GM19328 (cell line): ENCODE measurements at regions not wholly inside any gene's neighbourhood (a gene's known extent, or its start where the extent isn't known, plus 50 kb on each side); places are given as distances from the start of the nearest gene placed in this dataset.
"Not testable (repeated sequence)": the region's sequence is repeated elsewhere in the genome, so short reads cannot be mapped to it uniquely, and the experiment has no call there.

ENCODE experiments used
- ATAC-seq: cut with Tn5 transposase; IDR thresholded peaks from one replicate; pipeline ENCODE4 v1.9.1; 2021; ENCODE audit warnings: mild to moderate bottlenecking, moderate library complexity; ENCODE audit not compliant: unreplicated experiment

DNA sequence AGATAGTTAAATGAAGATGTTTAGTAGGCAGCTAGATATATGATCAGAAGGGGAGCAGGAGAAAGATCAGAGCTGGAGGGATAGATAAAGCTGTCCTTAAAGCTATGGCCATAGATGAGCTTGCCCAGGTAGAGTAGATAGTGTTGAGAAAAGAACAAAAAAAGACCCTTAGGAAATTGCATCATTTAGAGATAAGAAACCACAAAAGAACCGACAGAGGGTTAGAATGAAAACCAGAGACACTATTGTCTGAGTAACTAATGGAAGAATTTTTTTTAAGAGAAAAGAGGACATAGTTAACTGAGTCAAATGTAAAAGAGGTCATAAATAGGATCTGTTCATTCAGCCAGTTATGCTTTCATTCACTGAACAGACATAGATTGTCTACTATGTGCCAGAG lies 101.8 kb downstream of the TNFAIP3 start:
- no peak for ATAC-seq

DNA sequence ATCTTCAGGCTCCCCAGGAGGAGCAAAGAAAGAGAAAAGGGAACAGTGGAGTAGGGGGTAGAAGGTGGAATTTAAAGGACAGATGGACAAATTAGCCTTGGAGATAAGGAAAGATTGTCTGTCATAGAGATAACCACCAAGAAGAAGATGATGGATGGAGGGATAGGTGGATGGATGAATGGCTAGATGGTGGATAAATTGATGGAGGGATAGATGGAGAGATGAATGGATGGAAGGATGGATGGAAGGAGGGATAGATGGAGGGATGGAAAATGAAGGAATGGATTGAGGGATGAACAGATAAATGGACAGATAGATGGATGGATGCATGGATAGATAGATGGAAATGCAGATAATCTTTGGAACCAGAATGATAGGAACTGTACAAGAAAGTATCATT lies 102.8 kb downstream of the TNFAIP3 start:
- no peak for ATAC-seq

DNA sequence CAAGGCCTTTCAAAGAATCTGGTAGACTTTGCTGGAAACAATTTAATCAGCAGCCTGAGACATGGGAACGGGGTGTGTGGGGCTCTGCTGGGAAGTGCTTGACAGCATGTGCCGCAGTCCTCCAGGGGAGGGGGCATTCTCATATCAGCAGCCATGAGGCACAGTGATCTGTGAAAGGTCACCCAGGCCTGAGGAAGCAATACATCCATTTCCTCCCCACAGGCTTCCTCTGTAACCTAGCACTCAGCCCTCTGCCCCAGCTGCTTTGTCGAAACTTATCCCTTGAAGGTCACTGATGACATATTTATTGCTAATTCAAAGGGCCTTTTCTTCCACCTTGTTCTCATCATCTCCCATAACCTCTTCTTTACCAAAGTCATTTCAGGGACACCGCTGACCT lies 103.3 kb downstream of the TNFAIP3 start:
- no peak for ATAC-seq

DNA sequence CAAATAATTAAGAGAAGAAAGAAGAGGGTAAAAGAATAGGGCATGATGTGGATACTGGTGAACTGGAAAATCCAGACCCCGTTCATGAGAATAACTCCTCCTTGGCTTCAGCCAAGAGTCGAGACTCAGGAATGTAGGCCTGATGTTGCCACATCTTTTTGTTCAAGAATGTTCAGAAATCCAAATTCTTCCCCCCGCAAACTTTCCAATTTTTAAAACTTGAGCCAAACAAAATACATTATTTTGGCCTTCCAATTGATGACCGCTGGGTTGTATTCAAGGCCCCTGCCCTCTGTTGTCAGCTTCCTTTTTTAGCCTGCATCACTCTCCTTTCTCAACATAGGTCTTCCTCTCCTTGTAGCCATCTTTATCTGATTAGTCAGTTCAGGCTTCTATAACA lies 106.1 kb downstream of the TNFAIP3 start:
- no peak for ATAC-seq

DNA sequence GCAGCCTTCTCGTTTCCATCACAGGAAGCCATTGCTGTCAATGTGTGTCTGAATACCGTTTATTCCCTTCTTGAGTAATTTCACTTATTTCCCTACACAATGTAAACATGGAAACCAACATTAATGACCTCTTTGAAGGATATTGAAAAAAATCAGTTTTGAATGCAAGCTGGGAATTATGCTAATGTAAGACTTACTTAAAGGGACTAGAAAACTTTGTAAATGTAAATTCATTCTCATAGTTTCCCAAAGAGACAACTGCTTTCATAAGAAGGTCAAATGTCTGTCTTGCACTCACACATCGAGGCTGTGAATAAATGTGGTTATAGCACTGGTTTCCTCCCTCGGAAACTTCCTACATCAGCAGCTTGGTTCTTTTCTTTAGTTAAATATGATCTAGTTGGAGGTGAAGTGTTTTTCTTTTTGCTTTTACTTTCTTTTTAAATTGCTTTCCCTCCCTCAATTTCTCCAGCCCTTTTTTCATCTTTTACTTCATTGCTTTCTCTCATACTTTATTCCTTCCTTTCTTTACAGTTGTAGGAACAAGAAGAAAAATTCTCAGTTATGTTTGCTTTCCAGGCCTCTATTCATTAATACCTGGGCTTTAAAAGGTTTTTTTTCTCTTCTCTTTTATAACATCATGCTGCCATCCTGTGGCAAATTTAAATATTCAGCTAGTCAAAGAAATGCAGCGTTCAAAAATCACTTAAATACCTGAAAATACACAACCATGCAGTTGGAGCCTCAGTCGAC lies 108.3 kb downstream of the TNFAIP3 start:
- no peak for ATAC-seq

DNA sequence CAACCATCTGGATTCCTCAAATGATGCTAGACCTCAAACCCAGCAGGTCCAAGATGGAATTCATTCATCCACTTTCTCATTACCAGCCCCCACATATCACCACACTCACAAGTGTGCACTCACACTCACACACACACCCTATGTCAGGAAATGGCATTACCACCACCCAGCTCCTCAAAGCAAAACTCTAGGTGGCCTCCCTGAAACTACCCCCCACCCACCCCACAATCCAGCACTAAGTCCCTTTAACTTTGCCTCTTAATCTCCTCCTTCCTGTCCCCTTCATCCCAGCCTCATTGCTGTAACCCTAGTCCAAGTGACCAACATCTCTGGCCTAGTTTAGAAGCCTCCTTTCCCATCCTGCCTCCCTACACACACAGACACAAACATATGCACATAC lies 109.4 kb downstream of the TNFAIP3 start:
- no peak for ATAC-seq

DNA sequence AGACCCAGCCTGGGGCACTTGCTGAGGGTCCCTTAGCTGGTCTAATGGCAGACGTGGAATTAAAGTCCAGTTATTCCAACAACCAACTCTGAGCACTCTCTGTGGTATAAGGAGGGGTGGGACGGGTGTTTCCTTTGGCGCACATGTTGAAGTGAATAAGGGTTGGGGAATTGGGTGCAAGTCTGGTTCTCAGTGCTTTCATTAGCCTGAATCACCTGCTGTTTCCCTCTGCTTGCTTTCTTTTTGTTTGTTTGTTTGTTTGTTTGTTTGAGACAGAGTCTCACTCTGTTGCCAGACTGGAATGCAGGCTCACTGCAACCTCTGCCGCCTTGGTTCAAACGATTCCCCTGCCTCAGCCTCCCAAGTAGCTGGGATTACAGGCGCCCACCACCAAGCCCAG lies 110.1 kb downstream of the TNFAIP3 start:
- no peak for ATAC-seq

DNA sequence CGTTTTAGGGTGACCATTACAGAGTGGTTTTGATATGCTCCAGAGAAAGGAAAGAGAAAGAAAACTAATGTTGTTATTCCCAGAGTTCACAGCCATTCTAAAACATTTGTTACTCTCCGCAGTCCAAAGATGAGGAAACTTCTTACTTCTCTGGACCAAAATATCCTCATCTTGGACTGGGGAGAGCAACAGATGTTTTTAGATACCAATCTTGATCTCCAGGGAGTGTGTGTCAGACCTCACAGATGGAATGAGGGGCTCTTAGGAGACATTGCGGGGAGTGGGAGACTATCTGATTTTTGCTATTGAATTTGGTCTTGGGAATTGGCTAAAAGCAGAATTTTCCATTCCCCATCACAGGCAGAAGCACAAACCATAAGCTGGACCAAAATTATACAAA lies 110.8 kb downstream of the TNFAIP3 start:
- no peak for ATAC-seq

DNA sequence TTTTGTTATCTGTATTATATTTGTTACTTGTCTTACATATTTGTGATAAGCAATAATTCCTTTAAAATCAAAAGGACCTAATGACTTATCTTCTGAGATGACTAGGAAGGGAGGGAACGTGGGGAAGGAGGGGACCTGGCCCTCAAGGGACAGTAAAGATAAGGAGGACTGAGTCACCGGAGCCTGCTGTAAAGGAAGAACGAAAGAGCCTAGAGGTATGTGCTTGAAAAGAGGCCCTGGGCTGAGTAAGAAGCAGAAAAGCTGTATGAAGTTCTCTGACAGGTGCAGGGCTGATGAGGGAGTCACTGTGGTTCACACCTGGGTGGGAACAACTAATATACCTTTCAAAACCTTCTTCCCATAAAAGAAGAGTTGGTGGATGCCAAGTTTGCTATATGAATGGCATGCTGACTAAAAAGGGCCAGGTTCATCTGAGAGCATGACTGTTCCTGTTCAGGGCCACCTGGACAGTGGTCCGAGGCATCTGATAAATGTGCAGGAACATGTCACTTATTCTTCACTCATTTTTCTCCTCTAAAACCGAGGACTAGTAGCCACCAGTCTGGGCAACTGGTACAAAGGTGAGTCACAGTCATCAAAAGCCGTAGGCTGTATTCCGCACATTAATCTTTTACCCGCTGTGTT lies 111.3 kb downstream of the TNFAIP3 start:
- no peak for ATAC-seq

DNA sequence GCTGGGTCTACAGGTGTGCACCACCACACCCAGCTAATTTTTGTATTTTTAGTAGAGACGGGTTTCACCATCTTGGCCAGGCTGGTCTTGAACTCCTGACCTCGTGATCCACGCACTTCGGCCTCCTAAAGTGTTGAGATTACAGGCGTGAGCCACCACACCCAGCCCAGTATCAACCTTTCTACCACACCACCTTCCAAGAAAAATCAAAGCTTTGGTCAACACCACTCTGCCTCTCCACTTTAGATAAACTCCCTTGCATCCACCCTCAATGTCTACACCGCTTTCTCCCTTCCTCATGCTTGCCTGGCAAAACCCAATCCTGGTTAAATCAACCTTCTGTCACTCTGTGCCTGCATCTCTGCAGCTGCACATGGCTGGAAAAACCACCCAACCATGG lies 112.2 kb downstream of the TNFAIP3 start:
- ATAC-seq: not testable (repeated sequence)

DNA sequence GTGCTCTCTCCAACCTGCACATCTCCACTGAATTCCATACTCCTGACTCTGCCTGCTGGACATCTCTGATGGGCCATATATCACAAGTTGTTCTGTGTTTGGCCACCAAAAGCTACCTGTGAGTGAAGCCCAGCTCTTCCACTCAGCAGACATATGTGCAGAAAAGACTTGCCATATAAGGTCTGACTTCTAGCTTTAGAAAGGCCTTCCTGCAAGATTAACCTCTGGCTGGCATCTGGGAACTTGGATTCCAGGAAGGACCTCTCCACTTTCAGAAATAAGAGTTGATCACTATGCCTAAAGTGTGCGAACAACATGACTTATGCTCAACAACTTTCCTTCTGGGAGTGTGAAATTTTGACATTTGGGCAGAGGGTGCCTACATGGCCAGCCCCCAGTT lies 113.7 kb downstream of the TNFAIP3 start:
- no peak for ATAC-seq

DNA sequence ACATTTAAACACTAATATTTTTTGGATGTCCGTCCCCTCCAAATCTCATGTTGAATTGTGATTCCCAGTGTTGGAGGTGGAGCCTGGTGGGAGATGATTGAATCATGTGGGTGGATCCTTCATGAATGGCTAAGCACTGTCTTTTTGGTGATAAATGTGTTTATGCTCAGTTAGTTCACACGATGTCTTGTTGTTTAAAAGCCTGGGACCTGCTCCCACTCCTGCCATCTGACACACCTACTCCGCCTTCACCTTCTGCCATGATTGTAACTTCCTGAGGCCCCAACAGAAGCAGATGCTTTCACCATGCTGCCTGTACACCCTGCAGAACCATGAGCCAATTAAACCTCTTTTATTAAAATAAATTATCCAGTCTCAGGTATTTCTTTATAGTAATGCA lies 114.7 kb downstream of the TNFAIP3 start:
- no peak for ATAC-seq

DNA sequence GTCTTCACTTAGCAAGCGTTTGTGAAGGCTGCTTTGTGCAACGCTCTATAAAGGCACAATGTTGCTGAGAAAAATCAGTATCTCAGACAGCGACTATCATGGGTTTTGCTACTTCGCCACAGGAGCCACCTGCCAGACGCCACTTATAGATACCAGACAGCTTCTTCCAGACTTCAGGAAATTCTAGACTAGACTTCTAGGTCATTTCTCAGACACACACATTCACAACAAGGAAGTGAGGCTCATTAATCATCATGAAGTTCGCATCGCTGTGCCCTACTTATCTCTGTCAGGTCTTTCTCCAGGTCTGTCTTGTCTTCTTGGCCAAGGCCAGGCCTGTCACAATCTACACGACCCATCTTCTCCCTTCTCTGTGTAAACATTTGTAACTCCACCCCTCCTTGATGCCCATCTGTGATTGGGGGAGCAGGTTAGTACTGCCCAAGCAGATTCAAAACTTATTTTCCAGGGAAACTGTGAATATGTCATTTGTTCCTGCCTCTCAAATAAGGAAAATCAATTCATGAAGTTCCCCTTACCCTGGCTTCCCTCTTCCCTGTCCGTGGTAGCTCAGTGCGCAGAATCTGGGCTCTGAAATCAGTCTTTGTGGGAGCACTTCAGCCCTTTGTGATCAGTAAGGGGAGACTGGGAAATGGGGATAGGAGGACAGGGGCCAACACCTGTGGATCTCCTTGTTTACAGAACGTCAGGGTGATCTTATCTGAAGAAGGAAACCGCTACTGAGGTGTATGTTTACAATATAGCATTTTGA lies 115.5 kb downstream of the TNFAIP3 start:
- ATAC-seq: no peak

DNA sequence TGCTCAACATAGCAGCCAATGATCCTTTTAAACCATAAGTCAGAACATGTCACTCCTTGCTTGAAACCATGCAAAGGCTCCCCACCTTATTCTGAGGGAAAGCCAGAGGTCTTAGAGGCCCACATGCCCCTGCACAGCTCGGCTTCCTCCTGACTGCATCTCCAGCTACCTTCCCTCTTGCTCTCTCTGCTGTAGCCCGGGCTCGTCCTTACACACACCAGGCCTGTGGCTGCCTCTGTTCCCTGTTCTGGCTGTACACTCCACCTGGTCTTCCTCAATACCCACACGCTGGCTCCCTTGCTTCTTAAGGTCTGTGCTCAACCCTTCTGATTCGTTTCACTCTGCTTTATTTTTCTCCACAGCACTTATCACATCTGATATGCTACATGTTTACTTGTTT lies 116.2 kb downstream of the TNFAIP3 start:
- ATAC-seq: no peak

DNA sequence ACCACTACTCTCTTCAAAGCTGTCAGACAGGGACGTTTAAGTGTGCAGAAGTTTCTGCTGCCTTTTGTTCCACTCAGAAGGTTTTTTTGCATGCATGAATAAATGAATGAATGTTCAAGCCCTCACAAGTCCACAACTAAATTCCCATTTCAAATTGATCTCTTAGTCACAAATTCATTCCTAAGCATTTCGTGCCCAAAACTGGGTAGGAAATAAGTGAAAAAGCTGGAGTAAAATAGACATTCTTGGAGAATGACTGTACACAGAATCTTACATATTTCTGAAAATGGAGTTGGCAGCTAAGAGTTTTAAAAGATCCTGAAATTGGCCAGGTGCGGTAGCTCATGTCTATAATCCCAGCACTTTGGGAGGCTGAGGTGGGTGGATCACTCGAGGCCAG lies 117.6 kb downstream of the PERP start:
- no peak for ATAC-seq

DNA sequence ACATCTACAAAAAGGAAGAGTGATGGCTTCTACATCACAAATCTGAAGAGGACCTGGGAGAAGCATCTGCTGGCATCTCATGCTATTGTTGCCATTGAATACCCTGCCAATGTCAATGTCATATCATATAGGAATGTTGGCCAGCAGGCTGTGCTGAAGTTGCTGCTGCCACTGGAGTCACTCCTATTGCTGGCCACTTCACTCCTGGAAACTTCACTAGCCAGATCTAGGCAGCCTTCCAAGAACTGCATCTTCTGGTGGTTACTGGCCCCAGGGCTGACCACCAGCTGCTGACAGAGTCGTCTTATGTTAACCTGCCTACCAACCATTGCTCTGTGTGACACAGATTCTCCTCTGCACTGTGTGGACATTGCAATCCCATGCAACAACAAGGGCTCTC lies 111.8 kb downstream of the PERP start:
- ATAC-seq: no peak

DNA sequence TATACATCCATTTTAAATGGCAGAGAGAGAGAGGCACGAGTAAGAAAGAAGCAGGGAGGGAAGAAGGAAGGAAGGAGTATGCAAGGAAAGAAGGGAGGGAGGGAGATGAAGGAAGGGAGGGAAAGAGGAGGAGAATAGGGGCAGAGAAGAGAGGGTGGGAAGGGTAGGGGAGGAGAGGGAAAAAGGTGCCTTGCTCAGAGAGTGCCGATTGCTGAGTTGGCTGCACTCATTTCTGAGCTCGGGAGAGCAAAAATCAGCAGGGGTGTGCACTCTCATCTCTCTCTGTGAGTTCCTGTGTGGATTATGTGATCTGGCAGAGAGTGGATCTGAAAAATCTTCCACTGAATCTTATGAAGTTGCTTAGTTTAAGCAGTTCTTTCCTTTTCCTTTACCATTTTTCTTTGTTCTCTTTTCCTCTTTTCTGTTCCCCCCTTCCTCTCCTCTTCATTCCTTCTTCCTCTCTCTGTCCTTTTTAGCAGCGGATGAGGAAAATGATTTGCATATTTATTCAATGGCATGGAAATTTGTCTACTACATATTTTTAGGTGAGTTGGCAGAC lies 108.7 kb downstream of the PERP start:
- ATAC-seq: no peak

DNA sequence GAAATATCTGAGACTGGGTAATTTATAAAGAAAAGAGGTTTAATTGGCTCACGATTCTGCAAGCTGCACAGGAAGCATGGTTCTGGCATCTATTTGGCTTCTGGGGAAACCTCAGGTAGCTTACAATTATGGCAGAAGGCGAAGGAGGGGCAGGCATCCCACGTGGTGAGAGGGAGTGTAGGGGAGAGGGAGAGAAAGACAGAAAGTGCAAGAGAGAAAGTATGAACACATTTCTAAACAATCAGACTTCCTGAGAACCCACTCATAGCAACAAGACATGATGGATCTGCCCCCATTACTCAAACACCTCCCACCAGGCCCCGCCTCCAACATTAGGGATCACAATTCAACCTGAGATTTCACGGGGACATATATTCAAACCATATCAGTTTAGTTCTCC lies 107.4 kb downstream of the PERP start:
- ATAC-seq: no peak

DNA sequence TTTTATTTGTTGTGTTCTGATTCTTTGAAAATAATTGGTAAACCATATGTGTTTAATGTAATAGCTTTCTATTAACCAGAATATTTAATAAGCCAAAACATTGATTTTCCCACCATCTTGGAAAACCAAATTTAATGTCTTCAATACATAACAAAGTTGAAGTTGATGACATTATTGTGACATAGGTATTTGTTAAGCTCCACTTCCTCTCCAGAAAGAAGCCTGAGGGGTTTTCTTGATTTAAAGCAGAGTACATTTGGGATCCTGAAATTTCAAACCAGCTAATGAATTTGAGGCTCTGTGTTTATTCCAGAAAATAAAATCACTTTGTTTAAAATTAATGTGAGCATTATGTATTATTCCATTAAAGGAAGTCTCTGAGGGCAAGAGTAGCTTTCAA lies 106.3 kb downstream of the PERP start:
- ATAC-seq: no peak

DNA sequence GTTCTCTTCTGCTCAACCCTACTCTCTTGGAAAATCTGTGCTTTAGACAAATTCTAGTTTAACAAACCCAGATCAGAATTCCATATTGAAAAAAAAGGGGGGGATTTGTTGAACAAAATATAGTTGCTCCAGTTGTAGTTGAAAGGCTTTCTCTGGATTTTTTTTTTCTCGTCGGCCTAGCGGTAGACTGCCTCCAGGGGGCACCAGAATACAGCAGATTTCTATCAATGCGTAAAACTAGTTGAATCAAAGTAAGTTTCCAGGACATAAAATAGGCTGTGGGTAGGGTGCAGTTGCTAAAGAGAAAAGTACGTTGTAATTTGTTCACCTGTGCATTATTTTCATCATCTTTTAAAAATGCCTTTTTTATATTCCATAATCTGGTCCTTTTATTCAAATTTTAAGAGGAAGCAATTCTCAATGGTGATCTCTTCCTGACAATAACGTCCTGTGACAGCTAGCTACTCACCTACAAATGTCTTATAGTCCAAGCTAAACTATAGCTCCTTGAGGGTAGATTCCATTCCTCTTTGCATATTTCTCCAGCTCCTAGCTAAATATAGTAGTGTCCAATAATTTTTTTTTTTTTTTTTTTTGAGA lies 105.4 kb downstream of the PERP start:
- no peak for ATAC-seq
